ENCODE measurements at regions not wholly inside any gene's neighbourhood (a gene's known extent, or its start where the extent isn't known, plus 50 kb on each side); places are given as distances from the start of the nearest gene placed in this dataset.

- no peak for DNase-seq (ENCODE audit: low spot score)
Observed at GRCh38 chr20:40540166-40540565, 148.9 kb downstream of the MAFB start.

- no peak for DNase-seq (ENCODE audit: low spot score)
Observed at GRCh38 chr20:40538131-40538530, 150.9 kb downstream of the MAFB start.

- DNase-seq (ENCODE audit: low spot score), result no peak
Observed at GRCh38 chr20:40536808-40537207, 152.2 kb downstream of the MAFB start.

GRCh38 chr20:40535816-40536215 is 153.2 kb downstream of the MAFB start:
- DNase-seq (ENCODE audit: low spot score), result no peak

- DNase-seq (ENCODE audit: low spot score), result no peak
Observed at GRCh38 chr20:40532103-40532502, 156.9 kb downstream of the MAFB start.

GRCh38 chr20:40525351-40525750 is 163.7 kb downstream of the MAFB start:
- DNase-seq (ENCODE audit: low spot score), result no peak

- no peak for DNase-seq (ENCODE audit: low spot score)
Observed at GRCh38 chr20:40524071-40524470, 165.0 kb downstream of the MAFB start.

GRCh38 chr20:40522405-40522804 is 166.6 kb downstream of the MAFB start:
- DNase-seq (ENCODE audit: low spot score), result no peak

- DNase-seq (ENCODE audit: low spot score), result no peak
Observed at GRCh38 chr20:40521962-40522361, 167.1 kb downstream of the MAFB start.

GRCh38 chr20:40519918-40520317 is 169.1 kb downstream of the MAFB start:
- DNase-seq (ENCODE audit: low spot score), result no peak

GRCh38 chr20:40512994-40513393 is 176.0 kb downstream of the MAFB start:
- no peak for DNase-seq (ENCODE audit: low spot score)

GRCh38 chr20:40512591-40512990 is 176.4 kb downstream of the MAFB start:
- no peak for DNase-seq (ENCODE audit: low spot score)

- DNase-seq (ENCODE audit: low spot score), result no peak
Observed at GRCh38 chr20:40511478-40511877, 177.6 kb downstream of the MAFB start.

- no peak for DNase-seq (ENCODE audit: low spot score)
Observed at GRCh38 chr20:40510622-40511021, 178.4 kb downstream of the MAFB start.

- DNase-seq (ENCODE audit: low spot score), result no peak
Observed at GRCh38 chr20:40508821-40509220, 180.2 kb downstream of the MAFB start.

GRCh38 chr20:40506537-40506939 is 182.5 kb downstream of the MAFB start:
- DNase-seq (ENCODE audit: low spot score), result peak; percentile 86

- no peak for DNase-seq (ENCODE audit: low spot score)
Observed at GRCh38 chr20:40503119-40503518, 185.9 kb downstream of the MAFB start.

- no peak for DNase-seq (ENCODE audit: low spot score)
Observed at GRCh38 chr20:40502576-40502975, 186.5 kb downstream of the MAFB start.

GRCh38 chr20:40499391-40499790 is 189.6 kb downstream of the MAFB start:
- no peak for DNase-seq (ENCODE audit: low spot score)

GRCh38 chr20:40497899-40498691 is 190.9 kb downstream of the MAFB start:
- peak; percentile 61 for DNase-seq (ENCODE audit: low spot score)

- DNase-seq (ENCODE audit: low spot score), result no peak
Observed at GRCh38 chr20:40495956-40496355, 193.1 kb downstream of the MAFB start.

GRCh38 chr20:40494248-40494647 is 194.8 kb downstream of the MAFB start:
- DNase-seq (ENCODE audit: low spot score), result peak; percentile 47

GRCh38 chr20:40493549-40493948 is 195.5 kb downstream of the MAFB start:
- DNase-seq (ENCODE audit: low spot score), result no peak

GRCh38 chr20:40493071-40493470 is 196.0 kb downstream of the MAFB start:
- no peak for DNase-seq (ENCODE audit: low spot score)

Data from Ammon's horn (tissue), 1 donor.